PC-9 (cell line): ENCODE measurements at regions not wholly inside any gene's neighbourhood (a gene's known extent, or its start where the extent isn't known, plus 50 kb on each side); places are given as distances from the start of the nearest gene placed in this dataset.

ENCODE experiments used
- BruUV-seq: library from RNA; stranded (reverse); fragments of 400-500 nt; replicated peaks from 2 replicates; lab custom pipeline; 2021; lab: Mats Ljungman, UMichigan
- CTCF ChIA-PET: fragments of 300-600 bp; sonication (Branson Sonifier 250); formaldehyde crosslinking; loops from one replicate; lab custom pipeline; 2022; ENCODE audit warnings: antibody characterized with exemption; lab: Charles Lee
- POLR2A ChIA-PET: fragments of 300-600 bp; sonication (Branson Sonifier 250); formaldehyde crosslinking; loops from one replicate; lab custom pipeline; 2022; ENCODE audit warnings: antibody characterized with exemption; ENCODE audit not compliant: unreplicated experiment; lab: Charles Lee
- DNase-seq, 2 experiments: peaks; one replicate each; pipeline versions ENCODE4 v3.0.0 to v3.0.0-alpha.2; 2015 to 2022; ENCODE audit warnings: mixed read lengths in 1 of 2
- H2AFZ ChIP-seq: fragments of 200-600 bp; sonication (generic); 2 replicates; pipeline ENCODE4 v1.8.1; 2017; ENCODE audit warnings: antibody characterized with exemption
- H3F3A ChIP-seq: fragments of 200-600 bp; sonication (generic); 2 replicates; pipeline ENCODE4 v1.8.1; 2017; ENCODE audit warnings: antibody characterized with exemption, mild to moderate bottlenecking, low read depth; ENCODE audit not compliant: insufficient read depth
- H3K27ac ChIP-seq: fragments of 200-600 bp; sonication (generic); 2 replicates; pipeline ENCODE4 v1.6.1; 2016; ENCODE audit warnings: mixed run types
- H3K27me3 ChIP-seq: fragments of 200-600 bp; sonication (generic); 2 replicates; pipeline ENCODE4 v1.6.1; 2016; ENCODE audit warnings: low read depth, mixed run types; ENCODE audit not compliant: insufficient read depth
- H3K36me3 ChIP-seq: fragments of 200-600 bp; sonication (generic); 2 replicates; pipeline ENCODE4 v1.6.1; 2016; ENCODE audit warnings: low read depth, mixed run types
- H3K4me1 ChIP-seq: fragments of 200-600 bp; sonication (generic); replicated peaks from 2 replicates; pipeline ENCODE4 v1.6.1; 2016; ENCODE audit warnings: mixed run types; ENCODE audit not compliant: insufficient read depth
- H3K4me2 ChIP-seq: fragments of 200-600 bp; sonication (generic); 2 replicates; pipeline ENCODE4 v1.6.1; 2017; ENCODE audit warnings: mixed run types
- H3K4me3 ChIP-seq: fragments of 200-600 bp; sonication (generic); 2 replicates; pipeline ENCODE4 v1.6.1; 2016; ENCODE audit warnings: mixed run types
- H3K79me2 ChIP-seq: fragments of 200-600 bp; sonication (generic); 2 replicates; pipeline ENCODE4 v1.6.1; 2017; ENCODE audit warnings: low read depth, mixed run types
- H3K9me2 ChIP-seq: fragments of 200-600 bp; sonication (generic); 2 replicates; pipeline ENCODE4 v1.8.1; 2017; ENCODE audit warnings: mild to moderate bottlenecking; ENCODE audit not compliant: insufficient read depth
- H3K9me3 ChIP-seq: fragments of 200-600 bp; sonication (generic); 2 replicates; pipeline ENCODE4 v1.8.1; 2016; ENCODE audit warnings: low read depth; ENCODE audit not compliant: insufficient read depth
- H4K20me1 ChIP-seq: fragments of 200-600 bp; sonication (generic); 2 replicates; pipeline ENCODE4 v1.8.1; 2017; ENCODE audit not compliant: insufficient read depth
- EZH2 ChIP-seq: fragments of 200-600 bp; sonication (generic); IDR thresholded peaks from 2 replicates; pipeline ENCODE4 v1.8.0; 2017; ENCODE audit warnings: antibody characterized with exemption, low read depth
- intact Hi-C: fragments of 100-400 bp; cut with micrococcal nuclease; formaldehyde crosslinking; loops from one replicate; pipeline ENCODE4 v1.10.0; 2022; ENCODE audit not compliant: unreplicated experiment
- TF ChIP-seq, protein P1 (sequence below): fragments of 200-600 bp; sonication (generic); conservative IDR thresholded peaks from 2 replicates; pipeline ENCODE4 v1.6.1; 2017; ENCODE audit warnings: mixed run types, antibody characterized with exemption, mild to moderate bottlenecking, moderate library complexity

DNA sequence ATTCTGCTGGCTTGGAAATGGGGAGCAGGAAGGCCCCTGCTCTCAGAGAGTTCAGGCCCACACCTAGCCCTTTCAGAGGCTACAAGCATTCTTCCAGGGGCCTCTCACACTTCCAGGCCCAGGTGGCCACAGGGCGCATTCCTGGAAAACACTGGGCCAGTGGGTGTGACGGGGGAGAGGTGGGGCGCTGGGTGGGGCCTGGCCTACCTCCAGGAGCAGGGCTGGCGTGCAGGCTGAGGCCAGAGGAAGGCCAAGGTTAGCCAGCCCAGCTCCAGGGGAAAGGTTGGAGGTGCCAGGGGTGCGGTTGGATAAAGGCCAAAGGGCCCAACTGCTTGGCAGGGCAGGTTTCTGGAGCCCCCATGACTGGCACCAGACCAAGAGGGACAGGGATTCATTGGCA is 198.2 kb downstream of the MAF start:
- H3K79me2 ChIP-seq: no peaks in the 10 kb centered on the region

DNA sequence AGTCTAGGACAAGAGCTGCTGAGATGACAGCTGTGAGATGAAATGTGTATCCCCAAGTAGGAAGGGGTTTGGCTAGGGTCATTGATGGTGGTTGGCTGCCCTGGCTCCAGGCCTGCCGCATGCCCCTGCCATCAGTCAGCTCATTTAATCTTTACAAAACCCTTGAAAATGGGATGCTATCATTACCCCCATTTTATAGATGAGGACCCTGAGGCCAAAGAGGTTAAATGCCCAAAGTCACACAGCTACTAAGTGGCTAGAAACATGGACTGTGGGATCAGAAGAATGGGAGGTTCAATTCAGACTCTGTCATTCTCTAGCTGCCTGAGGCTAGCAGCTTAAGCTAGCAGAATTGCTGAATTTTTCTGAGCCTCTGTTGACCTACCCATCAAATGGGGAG is 198.8 kb downstream of the MAF start:
- H3K36me3 ChIP-seq: no peaks in the 10 kb centered on the region
- no peak overlapping the region for H2AFZ ChIP-seq
- intact Hi-C loops: no loop called here
- ChIA-PET CTCF (no interaction called here), POLR2A (no interaction called here)
- DNase-seq: no peak
- H3K9me2 ChIP-seq: no peaks in the 10 kb centered on the region
- no TSS peak for BruUV-seq
- H3K9me3 ChIP-seq: no peaks in the 10 kb centered on the region
- H3K4me2 ChIP-seq: no peak overlapping the region
- no peak overlapping the region for H3K4me3 ChIP-seq
- no peaks in the 10 kb centered on the region for H4K20me1 ChIP-seq
- no peak overlapping the region for H3K27ac ChIP-seq
- no peaks in the 10 kb centered on the region for H3K4me1 ChIP-seq
- H3K27me3 ChIP-seq: peaks cover 29% of the 10 kb centered on the region
- no peaks in the 10 kb centered on the region for H3K79me2 ChIP-seq
- no peaks in the 10 kb centered on the region for H3F3A ChIP-seq
- TF ChIP-seq EZH2: no peak
- TF ChIP-seq, protein P1, sequence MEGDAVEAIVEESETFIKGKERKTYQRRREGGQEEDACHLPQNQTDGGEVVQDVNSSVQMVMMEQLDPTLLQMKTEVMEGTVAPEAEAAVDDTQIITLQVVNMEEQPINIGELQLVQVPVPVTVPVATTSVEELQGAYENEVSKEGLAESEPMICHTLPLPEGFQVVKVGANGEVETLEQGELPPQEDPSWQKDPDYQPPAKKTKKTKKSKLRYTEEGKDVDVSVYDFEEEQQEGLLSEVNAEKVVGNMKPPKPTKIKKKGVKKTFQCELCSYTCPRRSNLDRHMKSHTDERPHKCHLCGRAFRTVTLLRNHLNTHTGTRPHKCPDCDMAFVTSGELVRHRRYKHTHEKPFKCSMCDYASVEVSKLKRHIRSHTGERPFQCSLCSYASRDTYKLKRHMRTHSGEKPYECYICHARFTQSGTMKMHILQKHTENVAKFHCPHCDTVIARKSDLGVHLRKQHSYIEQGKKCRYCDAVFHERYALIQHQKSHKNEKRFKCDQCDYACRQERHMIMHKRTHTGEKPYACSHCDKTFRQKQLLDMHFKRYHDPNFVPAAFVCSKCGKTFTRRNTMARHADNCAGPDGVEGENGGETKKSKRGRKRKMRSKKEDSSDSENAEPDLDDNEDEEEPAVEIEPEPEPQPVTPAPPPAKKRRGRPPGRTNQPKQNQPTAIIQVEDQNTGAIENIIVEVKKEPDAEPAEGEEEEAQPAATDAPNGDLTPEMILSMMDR: no peak

More for the DNA sequence above, 198.2 kb downstream of the MAF start:
- no peaks in the 10 kb centered on the region for H4K20me1 ChIP-seq
- no peaks in the 10 kb centered on the region for H3K4me1 ChIP-seq
- no peaks in the 10 kb centered on the region for H3F3A ChIP-seq
- peak in 1 of 2 experiments; percentile 3 for DNase-seq
- no TSS peak for BruUV-seq
- H3K9me3 ChIP-seq: no peaks in the 10 kb centered on the region
- no peak overlapping the region for H3K27ac ChIP-seq
- no peak overlapping the region for H3K4me2 ChIP-seq
- intact Hi-C loops: no loop called here
- TF ChIP-seq, protein P1: no peak
- TF ChIP-seq EZH2: no peak
- ChIA-PET POLR2A (no interaction called here), CTCF (no interaction called here)
- H3K4me3 ChIP-seq: no peak overlapping the region
- H3K27me3 ChIP-seq: peaks cover 31% of the 10 kb centered on the region
- H3K36me3 ChIP-seq: no peaks in the 10 kb centered on the region
- no peak overlapping the region for H2AFZ ChIP-seq
- H3K9me2 ChIP-seq: no peaks in the 10 kb centered on the region

DNA sequence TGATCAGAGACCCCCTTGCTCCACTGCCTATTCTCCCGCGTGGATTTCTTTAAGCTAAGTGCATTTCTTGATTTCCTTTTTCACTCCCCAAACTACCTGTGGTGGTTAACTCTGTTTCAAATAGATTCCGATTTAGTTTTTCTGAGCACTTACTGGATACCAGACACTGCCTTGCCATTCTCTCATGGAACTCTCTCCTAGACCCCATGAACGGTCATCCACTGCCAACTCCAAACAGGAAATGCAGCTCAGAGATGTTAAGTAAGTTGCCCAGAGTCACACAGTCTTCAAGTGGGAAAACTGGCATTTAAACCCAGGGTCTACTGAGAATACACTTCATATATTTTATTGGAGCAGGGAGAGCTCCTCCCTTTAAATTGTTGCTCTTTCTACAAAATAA is 199.4 kb downstream of the MAF start:
- H3K4me1 ChIP-seq: no peaks in the 10 kb centered on the region
- no peaks in the 10 kb centered on the region for H3F3A ChIP-seq
- no peaks in the 10 kb centered on the region for H3K36me3 ChIP-seq
- no TSS peak for BruUV-seq
- TF ChIP-seq, protein P1: no peak
- TF ChIP-seq EZH2: no peak
- no peak for DNase-seq
- no peaks in the 10 kb centered on the region for H3K9me2 ChIP-seq
- ChIA-PET CTCF (no interaction called here), POLR2A (no interaction called here)
- H3K79me2 ChIP-seq: no peaks in the 10 kb centered on the region
- H3K9me3 ChIP-seq: no peaks in the 10 kb centered on the region
- no peak overlapping the region for H3K4me3 ChIP-seq
- intact Hi-C loops: no loop called here
- H2AFZ ChIP-seq: no peak overlapping the region
- H3K27me3 ChIP-seq: peaks cover 28% of the 10 kb centered on the region
- no peak overlapping the region for H3K27ac ChIP-seq
- no peaks in the 10 kb centered on the region for H4K20me1 ChIP-seq
- H3K4me2 ChIP-seq: no peak overlapping the region
